Mesendoderm (in vitro differentiated cells): ENCODE measurements at regions not wholly inside any gene's neighbourhood (a gene's known extent, or its start where the extent isn't known, plus 50 kb on each side); places are given as distances from the start of the nearest gene placed in this dataset.

Experiments used
- DNase-seq: peaks from one replicate; pipeline ENCODE4 v3.0.0; 2013
- H2AK5ac ChIP-seq: 2 replicates; pipeline ENCODE4 v1.6.1; 2013; ENCODE audit warnings: low read length, inconsistent platforms
- H2BK120ac ChIP-seq: 2 replicates; pipeline ENCODE4 v1.6.1; 2013; ENCODE audit warnings: low read depth, mild to moderate bottlenecking, low read length, moderate library complexity, mixed read lengths
- H2BK15ac ChIP-seq: replicated peaks from 2 replicates; pipeline ENCODE4 v1.6.1; 2013; ENCODE audit warnings: low read depth, mild to moderate bottlenecking, moderate library complexity
- H2BK5ac ChIP-seq: 2 replicates; pipeline ENCODE4 v1.6.1; 2013; ENCODE audit warnings: low read length, inconsistent platforms
- H3K18ac ChIP-seq: 2 replicates; pipeline ENCODE4 v1.6.1; 2013; ENCODE audit warnings: mild to moderate bottlenecking, low read length, mixed read lengths
- H3K23ac ChIP-seq: one replicate; pipeline ENCODE4 v1.6.1; 2013; ENCODE audit warnings: low read length
- H3K27ac ChIP-seq: 2 replicates; pipeline ENCODE4 v1.5.1; 2013; ENCODE audit warnings: low read depth, mild to moderate bottlenecking, inconsistent platforms, low read length, moderate library complexity
- H3K27me3 ChIP-seq: 2 replicates; pipeline ENCODE4 v1.6.1; 2013; ENCODE audit warnings: low read length, control low read depth, mild to moderate bottlenecking, inconsistent platforms; ENCODE audit not compliant: insufficient read depth, poor library complexity
- H3K36me3 ChIP-seq: 2 replicates; pipeline ENCODE4 v1.6.1; 2013; ENCODE audit warnings: low read length, inconsistent platforms; ENCODE audit not compliant: control insufficient read depth, insufficient read depth
- H3K4ac ChIP-seq: one replicate; pipeline ENCODE4 v1.6.1; 2013; ENCODE audit warnings: low read depth, mild to moderate bottlenecking, low read length, moderate library complexity
- H3K4me1 ChIP-seq: 2 replicates; pipeline ENCODE4 v1.6.1; 2013; ENCODE audit warnings: low read depth, low read length, inconsistent platforms; ENCODE audit not compliant: control insufficient read depth
- H3K4me2 ChIP-seq: 2 replicates; pipeline ENCODE4 v1.6.1; 2013; ENCODE audit warnings: low read length
- H3K4me3 ChIP-seq: 2 replicates; pipeline ENCODE4 v1.5.1; 2013; ENCODE audit warnings: mild to moderate bottlenecking, low read length
- H3K56ac ChIP-seq: one replicate; pipeline ENCODE4 v1.6.1; 2013; ENCODE audit warnings: low read length
- H3K79me1 ChIP-seq: 2 replicates; pipeline ENCODE4 v1.6.1; 2013; ENCODE audit warnings: low read length, inconsistent platforms
- H3K79me2 ChIP-seq: 2 replicates; pipeline ENCODE4 v1.6.1; 2013; ENCODE audit warnings: mild to moderate bottlenecking, low read length; ENCODE audit not compliant: control insufficient read depth, insufficient read depth
- H3K9ac ChIP-seq: 2 replicates; pipeline ENCODE4 v1.6.1; 2013; ENCODE audit warnings: low read length, inconsistent platforms
- H4K5ac ChIP-seq: one replicate; pipeline ENCODE4 v1.6.1; 2013; ENCODE audit warnings: low read length
- H4K8ac ChIP-seq: one replicate; pipeline ENCODE4 v1.6.1; 2013; ENCODE audit warnings: low read depth, mild to moderate bottlenecking, control low read depth, low read length, moderate library complexity
- WGBS: extraction: QIAGEN DNeasy Blood & Tissue Kit; methylation state at CpG from one replicate; pipeline ENCODE4 v1.1.7; 2013; ENCODE audit warnings: low lambda C conversion rate, missing lambda C conversion rate; ENCODE audit not compliant: insufficient coverage; ENCODE audit errors: extremely low coverage; 5-methylcytosine and 5-hydroxymethylcytosine counted together

- no peak overlapping the region for H2AK5ac ChIP-seq
- no peak overlapping the region for H3K4ac ChIP-seq
- H2BK15ac ChIP-seq, result no peak overlapping the region
- no peak overlapping the region for H3K4me2 ChIP-seq
- H3K18ac ChIP-seq, result no peak overlapping the region
- H3K36me3 ChIP-seq, result no peaks in the 10 kb centered on the region
- H3K4me1 ChIP-seq, result no peaks in the 10 kb centered on the region
- no peak overlapping the region for H2BK120ac ChIP-seq
- H3K27ac ChIP-seq, result no peak overlapping the region
- H4K8ac ChIP-seq, result no peak overlapping the region
- no CpG with 5 or more reads among the region's 2 CpGs for WGBS
- no peak for DNase-seq
- no peak overlapping the region for H3K23ac ChIP-seq
- no peaks in the 10 kb centered on the region for H3K27me3 ChIP-seq
- H3K9ac ChIP-seq, result no peak overlapping the region
- no peak overlapping the region for H4K5ac ChIP-seq
- no peak overlapping the region for H3K56ac ChIP-seq
- no peak overlapping the region for H2BK5ac ChIP-seq
- H3K79me1 ChIP-seq, result no peaks in the 10 kb centered on the region
- H3K79me2 ChIP-seq, result no peaks in the 10 kb centered on the region
- no peak overlapping the region for H3K4me3 ChIP-seq
Observed at GRCh38 chr18:7436166-7436565, 130.9 kb upstream of the PTPRM start.

GRCh38 chr18:7437870-7438269, 129.2 kb upstream of the PTPRM start:
- Histone ChIP-seq H3K4me1 (no peaks in the 10 kb centered on the region), H3K27me3 (no peaks in the 10 kb centered on the region), H3K4ac (no peak overlapping the region), H3K79me1 (no peaks in the 10 kb centered on the region), H3K79me2 (no peaks in the 10 kb centered on the region), H3K4me3 (no peak overlapping the region), H3K23ac (no peak overlapping the region), H2BK15ac (no peak overlapping the region), H3K18ac (no peak overlapping the region), H4K8ac (no peak overlapping the region), H3K9ac (no peak overlapping the region), H2AK5ac (no peak overlapping the region), H3K56ac (no peak overlapping the region), H3K27ac (no peak overlapping the region), H3K36me3 (no peaks in the 10 kb centered on the region), H4K5ac (no peak overlapping the region), H2BK120ac (no peak overlapping the region), H3K4me2 (no peak overlapping the region), H2BK5ac (no peak overlapping the region)
- WGBS, result no CpG with 5 or more reads among the region's 7 CpGs
- no peak for DNase-seq

GRCh38 chr18:7438646-7439045, 128.5 kb upstream of the PTPRM start:
- Histone ChIP-seq H3K23ac (no peak overlapping the region), H3K27ac (no peak overlapping the region), H3K4me1 (no peaks in the 10 kb centered on the region), H3K56ac (no peak overlapping the region), H3K4ac (no peak overlapping the region), H3K18ac (no peak overlapping the region), H2BK15ac (no peak overlapping the region), H3K79me1 (no peaks in the 10 kb centered on the region), H2BK5ac (no peak overlapping the region), H3K36me3 (no peaks in the 10 kb centered on the region), H4K8ac (no peak overlapping the region), H3K27me3 (no peaks in the 10 kb centered on the region), H3K79me2 (no peaks in the 10 kb centered on the region), H3K4me2 (no peak overlapping the region), H3K4me3 (no peak overlapping the region), H2AK5ac (no peak overlapping the region), H3K9ac (no peak overlapping the region), H4K5ac (no peak overlapping the region), H2BK120ac (no peak overlapping the region)
- WGBS, result no CpG with 5 or more reads among the region's 2 CpGs
- no peak for DNase-seq

- Histone ChIP-seq H3K27me3 (no peaks in the 10 kb centered on the region), H4K8ac (no peak overlapping the region), H3K79me1 (no peaks in the 10 kb centered on the region), H3K27ac (no peak overlapping the region), H2AK5ac (no peak overlapping the region), H3K18ac (no peak overlapping the region), H2BK120ac (no peak overlapping the region), H3K56ac (no peak overlapping the region), H3K79me2 (no peaks in the 10 kb centered on the region), H4K5ac (no peak overlapping the region), H3K9ac (no peak overlapping the region), H3K4me2 (no peak overlapping the region), H3K4ac (no peak overlapping the region), H3K4me3 (no peak overlapping the region), H3K23ac (no peak overlapping the region), H3K36me3 (no peaks in the 10 kb centered on the region), H2BK5ac (no peak overlapping the region), H2BK15ac (no peak overlapping the region), H3K4me1 (no peaks in the 10 kb centered on the region)
- DNase-seq, result peak; percentile 37
- no CpG with 5 or more reads among the region's 2 CpGs for WGBS
Observed at GRCh38 chr18:7447318-7448028, 119.6 kb upstream of the PTPRM start.

GRCh38 chr18:7452331-7452730, 114.8 kb upstream of the PTPRM start:
- Histone ChIP-seq H2AK5ac (no peak overlapping the region), H3K4me2 (no peak overlapping the region)
- DNase-seq, result peak; percentile 79

GRCh38 chr18:7454429-7454828, 112.7 kb upstream of the PTPRM start:
- no CpG with 5 or more reads among the region's 6 CpGs for WGBS
- no peak overlapping the region for H2AK5ac ChIP-seq
- H2BK5ac ChIP-seq, result no peak overlapping the region

More at GRCh38 chr18:7452331-7452730, 114.8 kb upstream of the PTPRM start:
- Histone ChIP-seq H3K36me3 (no peaks in the 10 kb centered on the region), H3K79me2 (no peaks in the 10 kb centered on the region), H4K8ac (no peak overlapping the region), H3K18ac (no peak overlapping the region), H3K4me3 (no peak overlapping the region), H3K9ac (no peak overlapping the region), H2BK120ac (no peak overlapping the region), H4K5ac (no peak overlapping the region), H3K79me1 (no peaks in the 10 kb centered on the region), H3K56ac (no peak overlapping the region), H3K27me3 (no peaks in the 10 kb centered on the region), H3K4me1 (no peaks in the 10 kb centered on the region), H3K4ac (no peak overlapping the region), H2BK5ac (no peak overlapping the region), H3K27ac (no peak overlapping the region), H2BK15ac (no peak overlapping the region), H3K23ac (no peak overlapping the region)
- WGBS, result no CpG with 5 or more reads among the region's 6 CpGs

More at GRCh38 chr18:7454429-7454828, 112.7 kb upstream of the PTPRM start:
- Histone ChIP-seq H3K4ac (no peak overlapping the region), H3K79me2 (no peaks in the 10 kb centered on the region), H3K4me3 (no peak overlapping the region), H3K36me3 (no peaks in the 10 kb centered on the region), H3K56ac (no peak overlapping the region), H2BK15ac (no peak overlapping the region), H4K5ac (no peak overlapping the region), H2BK120ac (no peak overlapping the region), H3K23ac (no peak overlapping the region), H4K8ac (no peak overlapping the region), H3K18ac (no peak overlapping the region), H3K27me3 (no peaks in the 10 kb centered on the region), H3K4me2 (no peak overlapping the region), H3K27ac (no peak overlapping the region), H3K9ac (no peak overlapping the region), H3K79me1 (no peaks in the 10 kb centered on the region), H3K4me1 (no peaks in the 10 kb centered on the region)
- DNase-seq, result peak; percentile 11
